HG02610 (cell line): ENCODE measurements at regions not wholly inside any gene's neighbourhood (a gene's known extent, or its start where the extent isn't known, plus 50 kb on each side); places are given as distances from the start of the nearest gene placed in this dataset.
"Not testable (repeated sequence)": the region's sequence is repeated elsewhere in the genome, so short reads cannot be mapped to it uniquely, and the experiment has no call there.

Source experiments
- ATAC-seq: cut with Tn5 transposase; IDR thresholded peaks from one replicate; pipeline ENCODE4 v1.9.1; 2021; ENCODE audit warnings: mild to moderate bottlenecking, moderate library complexity; ENCODE audit not compliant: unreplicated experiment

DNA sequence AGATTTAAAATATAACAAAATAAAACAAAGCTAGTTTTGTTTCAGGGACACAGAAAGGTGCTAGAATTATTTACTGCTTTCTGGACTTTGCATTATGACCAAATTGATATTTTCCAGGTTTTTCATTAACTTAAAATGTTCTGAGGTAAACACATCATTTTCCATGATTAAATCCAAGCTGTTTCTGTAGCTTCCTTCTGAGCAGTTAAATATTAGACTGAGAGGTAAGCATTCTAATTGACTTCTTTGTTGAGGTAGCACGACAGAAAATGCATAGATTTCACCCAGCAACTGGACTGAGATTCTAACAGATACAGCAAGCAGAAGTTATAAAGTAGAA lies 98.3 kb downstream of the BMP4 start:
- ATAC-seq = no peak

DNA sequence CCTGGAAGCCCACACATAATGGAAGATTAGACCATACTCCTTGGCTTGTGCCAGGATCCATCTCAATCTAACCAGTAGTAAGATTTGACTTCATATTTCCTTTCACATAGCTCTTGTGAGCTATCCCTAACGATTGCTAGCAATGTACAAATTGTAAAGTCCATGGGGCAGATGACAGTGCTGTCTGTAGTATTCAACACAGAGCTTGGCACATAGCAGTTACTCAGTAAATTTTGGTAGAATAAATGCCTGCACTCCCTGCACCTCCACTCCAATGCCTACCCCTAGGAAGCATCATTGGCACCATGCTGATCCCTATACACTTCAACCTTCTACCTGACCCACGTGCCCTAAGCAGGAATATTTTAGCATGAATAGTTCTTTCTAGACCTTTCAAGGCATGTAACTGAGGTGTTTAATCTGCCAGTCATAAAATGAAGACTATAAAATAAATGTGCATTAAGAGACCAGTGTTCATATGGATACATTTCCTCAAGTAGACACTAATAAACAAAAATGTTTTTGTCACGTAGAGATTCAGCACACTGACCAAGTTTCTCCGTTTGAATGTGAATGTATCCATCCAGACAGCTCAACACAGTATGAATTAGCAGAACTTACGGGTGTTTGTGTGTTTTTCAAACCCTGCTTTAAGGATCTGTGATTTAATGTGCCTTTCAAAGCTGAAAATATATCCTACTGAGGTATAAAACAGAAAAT lies 98.8 kb downstream of the BMP4 start:
- no peak for ATAC-seq

DNA sequence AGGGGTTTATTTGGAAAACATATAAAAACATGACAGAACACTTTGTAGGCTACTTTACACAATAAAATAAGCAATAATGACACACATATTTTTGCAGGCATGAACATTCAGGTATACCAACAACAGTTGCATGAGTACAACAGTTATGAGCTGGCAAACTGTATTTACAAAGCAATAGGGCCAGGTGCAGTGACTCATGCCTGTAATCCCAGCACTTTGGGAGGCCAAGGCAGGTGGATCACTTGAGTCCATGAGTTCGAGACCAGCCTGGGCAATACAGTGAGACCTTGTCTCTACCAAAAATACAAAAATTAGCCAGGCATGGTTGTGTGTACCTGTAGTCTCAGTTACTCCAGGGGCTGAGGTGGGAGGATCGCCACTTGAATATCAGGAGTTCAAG lies 101.1 kb downstream of the BMP4 start:
- ATAC-seq = no peak

DNA sequence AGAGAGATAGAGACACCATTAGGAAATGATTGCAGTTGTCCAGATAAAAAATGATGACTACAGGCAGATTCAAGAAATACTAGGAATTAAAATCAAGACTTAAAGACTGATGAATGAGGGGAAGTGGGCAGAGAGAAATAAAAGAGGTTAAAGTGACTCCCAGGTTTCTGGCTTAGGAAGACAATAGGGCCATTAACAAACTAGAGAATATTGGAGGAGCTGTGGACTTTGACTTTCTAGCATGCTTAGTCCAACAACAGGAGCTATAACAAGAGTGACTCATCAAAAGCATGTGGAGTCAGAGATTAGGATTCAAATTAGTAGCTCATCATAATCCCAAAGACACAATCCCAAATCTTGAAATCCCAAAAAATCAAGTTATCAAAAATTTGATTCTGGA lies 101.5 kb downstream of the BMP4 start:
- ATAC-seq = no peak

DNA sequence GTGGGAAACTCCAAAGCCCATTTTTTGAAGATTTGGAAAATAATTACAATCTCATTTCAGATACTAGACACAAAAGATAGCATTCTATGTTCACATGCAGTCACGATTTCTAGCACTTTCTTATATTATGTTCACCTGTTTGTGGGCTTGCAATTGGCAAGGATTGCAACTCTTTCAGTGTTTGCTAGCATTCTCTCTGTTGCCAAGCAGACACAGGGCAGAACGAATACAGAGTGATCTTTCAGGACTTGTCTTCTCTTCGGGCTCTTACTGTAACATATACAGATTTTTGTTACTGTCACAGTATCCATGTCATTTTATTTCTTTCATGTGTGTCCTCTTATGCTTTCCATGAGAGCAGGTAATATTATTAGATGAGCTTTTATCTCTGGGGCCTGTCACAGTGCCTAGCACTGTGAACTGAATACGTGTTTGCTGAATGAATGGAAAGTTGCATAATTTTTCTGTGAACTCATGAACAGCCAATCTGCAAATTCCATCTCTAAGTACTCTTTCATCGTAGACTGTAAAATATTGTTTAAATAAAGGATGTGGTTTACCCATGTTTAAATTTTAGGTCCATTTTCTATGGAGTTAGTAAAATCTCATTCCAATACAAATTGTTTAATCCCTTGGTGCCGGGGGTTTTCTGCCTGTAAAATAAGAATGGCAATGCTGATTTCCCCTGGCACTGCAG lies 105.1 kb downstream of the BMP4 start:
- no peak for ATAC-seq

- no peak for ATAC-seq
These were observed 105.8 kb downstream of the BMP4 start for GRCh38 chr14:53850714-53851296.

DNA sequence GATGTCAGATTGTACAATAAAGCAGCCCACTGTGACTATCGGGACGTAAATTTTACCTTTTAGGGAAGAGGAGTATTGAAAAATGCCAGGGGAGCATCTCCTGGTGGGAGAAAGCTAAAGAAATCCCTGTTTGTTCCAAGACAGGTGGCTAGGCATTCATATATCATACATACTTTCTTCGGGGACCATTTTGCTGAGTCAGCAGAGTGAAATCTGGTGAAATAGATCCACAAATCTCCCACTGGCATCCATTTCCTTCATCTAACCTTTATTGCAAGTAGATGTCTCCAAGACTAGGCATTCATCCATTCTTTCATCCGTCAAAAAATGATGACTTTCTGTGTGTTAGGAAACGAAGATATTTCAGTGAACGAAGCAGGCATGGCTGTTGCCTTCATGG lies 107.1 kb downstream of the BMP4 start:
- ATAC-seq = no peak

- no peak for ATAC-seq
These were observed 107.8 kb downstream of the BMP4 start for GRCh38 chr14:53848854-53849253.

GRCh38 chr14:53847881-53848280 lies 108.7 kb downstream of the BMP4 start:
- no peak for ATAC-seq

DNA sequence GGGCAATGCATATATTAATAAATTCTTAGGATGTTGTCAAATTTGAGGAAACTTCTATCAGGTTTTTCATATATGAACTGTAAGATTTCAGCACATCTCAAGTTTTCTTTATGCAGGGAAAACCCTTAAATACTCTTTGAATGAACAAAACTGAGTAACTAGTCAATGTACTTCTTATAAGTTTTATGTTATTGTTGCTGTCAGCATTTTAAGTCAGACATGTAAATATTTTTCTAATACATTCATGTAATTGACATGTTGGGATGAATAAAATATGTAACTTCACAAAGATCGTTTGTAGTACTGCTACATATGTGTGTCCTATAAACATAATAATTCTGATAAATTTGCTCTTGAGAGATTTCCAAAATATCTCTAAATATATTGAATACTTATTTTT lies 109.6 kb downstream of the BMP4 start:
- no peak for ATAC-seq

DNA sequence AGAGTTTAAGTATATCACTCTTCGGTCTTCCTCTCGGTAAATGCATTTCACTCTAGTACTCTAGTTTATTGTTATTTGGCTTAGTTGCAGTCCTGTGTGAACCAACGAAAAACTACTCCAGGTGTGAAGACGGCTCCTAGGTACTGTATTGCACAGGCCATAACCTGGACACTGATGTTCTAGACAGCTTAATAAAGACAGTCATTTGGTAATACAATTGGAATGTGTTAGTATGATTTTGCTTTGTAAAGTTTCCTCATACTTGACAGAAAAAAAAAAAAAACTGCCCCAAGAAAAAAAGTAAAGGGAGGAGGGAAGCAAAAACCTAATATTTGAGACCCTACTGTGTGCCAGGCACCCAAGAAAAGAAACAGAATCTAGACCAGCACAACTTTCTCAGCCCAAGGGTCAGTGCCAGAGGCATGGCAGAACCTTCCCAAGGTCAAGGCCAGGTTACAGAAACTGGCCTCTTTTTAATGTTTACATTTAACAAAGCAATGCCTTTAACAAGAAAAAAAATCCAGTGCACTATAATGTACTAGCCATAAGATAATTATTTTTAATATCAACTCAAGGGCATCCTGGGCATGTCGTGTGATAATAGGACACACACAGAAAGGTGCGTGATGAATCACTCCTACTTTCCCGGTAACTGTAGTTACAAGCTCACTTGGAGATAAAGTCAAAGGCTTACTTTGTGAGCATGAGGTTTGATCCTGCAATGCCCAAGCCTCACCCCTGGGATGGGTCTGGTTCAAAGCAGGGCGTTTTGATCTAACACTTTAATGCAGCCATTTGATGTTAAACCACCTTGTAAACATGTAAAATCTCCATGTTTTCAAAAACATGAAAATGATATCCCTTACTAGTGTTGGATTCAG lies 110.6 kb downstream of the BMP4 start:
- ATAC-seq = no peak

GRCh38 chr14:53842938-53843337 lies 113.7 kb downstream of the BMP4 start:
- ATAC-seq = no peak

GRCh38 chr14:53841109-53842099 lies 115.2 kb downstream of the BMP4 start:
- no peak for ATAC-seq

DNA sequence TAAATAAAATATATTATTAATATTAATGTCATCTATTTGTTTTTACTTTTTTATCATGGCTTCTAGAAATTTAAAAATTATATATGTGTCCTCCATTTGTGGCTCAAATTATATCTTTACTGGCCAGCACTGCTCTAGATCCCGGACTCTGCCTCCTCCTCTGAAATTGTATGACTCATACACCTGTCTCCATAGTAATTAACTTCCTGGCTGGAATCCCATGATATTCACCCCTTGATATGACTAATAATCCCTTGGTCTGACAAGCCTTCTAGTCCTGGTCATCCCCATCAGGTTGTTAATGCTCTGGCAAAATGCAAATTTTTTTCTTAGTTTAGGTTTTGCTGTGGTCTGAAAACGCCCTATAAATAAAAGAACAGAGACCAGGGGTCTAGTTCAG lies 116.2 kb downstream of the BMP4 start:
- no peak for ATAC-seq

DNA sequence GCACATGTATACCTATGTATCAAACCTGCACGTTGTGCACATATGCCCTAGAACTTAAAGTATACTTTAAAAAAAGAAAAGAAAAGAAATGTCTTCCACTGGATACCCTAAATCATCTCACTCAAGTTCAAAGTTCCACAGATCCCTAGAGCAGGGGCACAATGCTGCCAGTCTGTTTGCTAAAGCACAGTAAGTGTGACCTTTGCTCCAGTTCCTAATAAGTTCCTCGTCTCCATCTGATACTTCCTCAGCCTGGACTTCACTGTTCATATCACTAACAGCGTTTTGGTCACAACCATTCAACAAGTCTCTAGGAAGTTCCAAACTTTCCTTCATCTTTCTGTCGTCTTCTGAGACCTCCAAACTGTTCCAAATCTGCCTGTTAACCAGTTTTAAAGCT lies 118.3 kb downstream of the BMP4 start:
- no peak for ATAC-seq

DNA sequence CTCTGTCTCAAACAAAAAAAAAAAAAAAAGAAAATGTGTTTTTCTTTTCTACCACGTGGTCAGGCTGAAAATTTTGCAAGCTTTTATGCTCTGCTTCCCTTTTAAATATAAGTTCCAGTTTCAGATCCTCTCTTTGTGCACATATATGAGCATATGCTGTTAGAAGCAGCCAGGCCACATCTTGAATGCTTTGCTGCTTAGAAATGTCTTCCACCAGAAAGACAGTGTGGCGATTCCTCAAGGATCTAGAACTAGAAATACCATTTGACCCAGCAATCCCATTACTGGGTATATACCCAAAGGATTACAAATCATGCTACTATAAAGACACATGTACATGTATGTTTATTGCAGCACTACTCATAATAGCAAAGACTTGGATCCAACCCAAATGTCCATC lies 119.0 kb downstream of the BMP4 start:
- ATAC-seq = not testable (repeated sequence)

- no peak for ATAC-seq
These were observed 120.1 kb downstream of the BMP4 start for GRCh38 chr14:53836551-53836950.

DNA sequence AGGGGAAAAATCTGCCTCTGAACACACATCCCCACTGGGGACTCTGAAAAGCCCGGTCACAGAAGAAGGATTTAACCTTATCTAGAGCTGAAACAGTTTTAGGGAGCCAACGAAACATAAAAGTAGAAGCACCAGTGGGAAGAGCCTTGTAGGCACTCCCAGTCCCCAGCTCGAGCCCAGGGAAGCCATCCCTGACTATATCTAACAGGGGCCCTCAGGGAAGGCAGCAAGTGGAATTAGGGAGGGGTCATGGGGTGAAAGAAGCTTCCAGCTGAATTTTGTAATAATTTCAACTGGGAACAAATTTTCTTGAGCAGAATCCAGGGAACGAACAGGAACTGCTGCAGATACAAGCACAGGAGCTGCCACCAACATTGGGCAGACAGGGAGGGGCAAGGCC lies 127.8 kb downstream of the BMP4 start:
- no peak for ATAC-seq

DNA sequence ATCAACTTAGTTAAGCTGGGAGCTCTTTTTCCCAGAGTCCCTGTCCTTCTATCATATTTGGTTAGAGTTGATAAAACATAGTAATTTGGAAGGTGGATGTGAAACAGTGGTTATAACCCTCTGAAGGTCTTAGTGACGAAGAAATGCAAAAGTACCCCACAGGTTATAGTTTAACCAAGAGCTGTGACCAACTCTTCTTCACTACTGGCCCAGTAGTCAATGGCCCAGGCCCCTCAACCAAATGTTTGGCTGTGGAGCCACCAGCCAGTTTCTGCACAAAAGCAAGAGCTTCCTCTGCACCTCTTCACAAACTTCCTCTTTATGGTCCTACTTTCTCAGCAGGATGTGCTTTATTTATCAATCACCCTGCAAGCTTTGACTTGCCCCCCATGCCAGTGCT lies 132.6 kb downstream of the BMP4 start:
- ATAC-seq = no peak

DNA sequence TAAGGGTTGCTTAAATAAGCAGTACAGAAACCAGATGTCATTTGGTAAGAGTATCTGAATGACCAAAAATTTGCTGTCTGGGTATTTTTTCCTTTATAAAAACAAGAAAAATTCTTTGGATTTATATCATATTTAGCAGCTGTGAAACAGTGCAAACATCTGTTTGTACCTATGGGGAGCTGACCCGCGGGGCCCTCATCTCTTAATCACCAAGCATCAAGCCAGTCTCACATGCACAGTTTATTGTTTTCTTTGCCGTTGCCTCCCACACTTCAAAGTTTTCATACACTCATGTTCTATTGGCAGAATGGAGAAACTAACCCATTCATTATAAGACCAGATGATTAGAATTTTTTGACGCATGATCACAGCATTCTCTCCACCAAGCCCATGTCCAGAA lies 142.2 kb downstream of the BMP4 start:
- no peak for ATAC-seq
